ENCODE measurements at regions not wholly inside any gene's neighbourhood (a gene's known extent, or its start where the extent isn't known, plus 50 kb on each side); places are given as distances from the start of the nearest gene placed in this dataset.

- no peak overlapping the region for H3T11ph ChIP-seq (ENCODE audit: low read length)
- H3K9me3 ChIP-seq (ENCODE audit: control insufficient read depth, low read depth, low read length), result peaks cover 14% of the 10 kb centered on the region
- no peaks in the 10 kb centered on the region for H4K20me1 ChIP-seq (ENCODE audit: control insufficient read depth, insufficient read depth, insufficient read length)
- peak overlapping the region; percentile 39; the same call in 1 of the 2 replicates for H3K14ac ChIP-seq (ENCODE audit: insufficient read depth, low read length)
- no peak overlapping the region for H2BK5ac ChIP-seq (ENCODE audit: insufficient read length, low read length)
- H3K23me2 ChIP-seq (ENCODE audit: insufficient read length, low read depth, low read length, poor library complexity, severe bottlenecking), result no peaks in the 10 kb centered on the region
- DNase-seq, result no peak
- no peak for TF ChIP-seq CTCF (conservative IDR thresholded peaks at IDR 0.05)
- H3K36me3 Mint-ChIP-seq (ENCODE audit: insufficient read depth in 1 of 3, low read depth in 3 of 3), result peaks cover 39 to 54% (median 41%) of the 10 kb centered on the region in 3 experiments
- no peaks in the 10 kb centered on the region for H3K79me2 ChIP-seq (ENCODE audit: insufficient read depth, low read length)
- no peaks in the 10 kb centered on the region for H3K4me1 ChIP-seq (ENCODE audit: insufficient read depth, low read length)
- H3K27ac ChIP-seq (ENCODE audit: insufficient read length, low read depth, low read length), result no peak overlapping the region
- no peak overlapping the region for H2BK15ac ChIP-seq (ENCODE audit: low read depth, low read length)
- H3K56ac ChIP-seq (ENCODE audit: insufficient read length, low read depth, low read length), result no peak overlapping the region
- no peak overlapping the region for H3K4ac ChIP-seq (ENCODE audit: low read depth, low read length)
- no peak overlapping the region for H2AFZ ChIP-seq (ENCODE audit: low read length)
- peaks cover 0 to 1% of the 10 kb centered on the region in 2 experiments; a peak in 2 of 4 replicates for H3K4me1 Mint-ChIP-seq
- H3K79me1 ChIP-seq (ENCODE audit: insufficient read depth, low read depth, low read length, poor library complexity, severe bottlenecking), result no peaks in the 10 kb centered on the region
- no CpG with 5 or more reads among the region's 9 CpGs for WGBS (ENCODE audit: extremely low coverage, insufficient read length, low lambda C conversion rate)
- H4K8ac ChIP-seq (replicated peaks; ENCODE audit: insufficient read length, low read depth, low read length), result no peak overlapping the region
- H2BK12ac ChIP-seq (ENCODE audit: insufficient read length, low read depth, low read length), result no peak overlapping the region
- H4K5ac ChIP-seq (ENCODE audit: insufficient read length, low read depth, low read length), result no peak overlapping the region
- no peak overlapping the region for H3K27ac Mint-ChIP-seq
- H3K9me3 Mint-ChIP-seq, result peaks cover 47% of the 10 kb centered on the region in 2 experiments
- no peak overlapping the region for H2BK120ac ChIP-seq (ENCODE audit: low read depth, low read length, poor library complexity, severe bottlenecking)
- no peak overlapping the region for H3K18ac ChIP-seq (ENCODE audit: insufficient read length, low read depth, low read length)
- H4K91ac ChIP-seq (ENCODE audit: insufficient read length, low read depth, low read length), result no peak overlapping the region
- H3K4me3 Mint-ChIP-seq, result no peak overlapping the region
- H2BK20ac ChIP-seq (ENCODE audit: low read depth, low read length, poor library complexity, severe bottlenecking), result no peak overlapping the region
- peaks cover 3% of the 10 kb centered on the region; the same call in 1 of the 2 replicates for H3K27me3 Mint-ChIP-seq (ENCODE audit: low read depth)
- H3K27me3 ChIP-seq (ENCODE audit: insufficient read depth, low read length), result no peaks in the 10 kb centered on the region
- no peak overlapping the region for H3K23ac ChIP-seq (ENCODE audit: insufficient read length, low read depth, low read length)
- H3K4me2 ChIP-seq (ENCODE audit: insufficient read depth, insufficient read length, low read length), result no peak overlapping the region
- H2AK5ac ChIP-seq (ENCODE audit: insufficient read length, low read length), result no peak overlapping the region
- H3K9ac ChIP-seq (ENCODE audit: extremely low read depth, insufficient read length, low read length), result no peak overlapping the region
These were observed 236.7 kb downstream of the BUB3 start for GRCh38 chr10:123390874-123391273.

Measured in H9 (cell line).